HepG2 (cell line): ENCODE measurements at regions not wholly inside any gene's neighbourhood (a gene's known extent, or its start where the extent isn't known, plus 50 kb on each side); places are given as distances from the start of the nearest gene placed in this dataset.

Source experiments
- ATAC-seq: fragments of 200-7000 bp; cut with Tn5 transposase; 3 replicates; pipeline ENCODE4 v1.9.1; 2020; ENCODE audit warnings: mild to moderate bottlenecking, moderate library complexity
- BruUV-seq: library from RNA; stranded (reverse); fragments of 400-500 nt; replicated peaks from 2 replicates; lab custom pipeline; 2021; lab: Mats Ljungman, UMichigan
- CTCF ChIA-PET: fragments of 300-600 bp; formaldehyde crosslinking; extraction: SDS; loops from one replicate; lab custom pipeline; 2021; ENCODE audit warnings: low total read pairs, inconsistent platforms, low intra/inter-chr PET ratio; lab: Yijun Ruan, JAX
- POLR2A ChIA-PET: fragments of 350-600 bp; sonication (Branson Sonifier 250); formaldehyde crosslinking; loops from one replicate; lab custom pipeline; 2020; ENCODE audit warnings: antibody characterized with exemption, inconsistent platforms; lab: Yijun Ruan, JAX
- DNase-seq: peaks from one replicate; pipeline ENCODE4 v3.0.0-alpha.2; 2015; ENCODE audit warnings: low spot score
- FAIRE-seq: peaks from 3 replicates; lab custom pipeline; 2011; peaks lifted over from hg19 to GRCh38; lab: Jason Lieb, UNC
- H2AFZ ChIP-seq: one replicate; pipeline ENCODE4 v1.6.1; 2011; ENCODE audit warnings: low read length, inconsistent platforms
- H3K27ac ChIP-seq: fragments of 300-600 bp; 3 replicates; pipeline ENCODE4 v1.8.0; 2011; ENCODE audit warnings: mixed run types, mild to moderate bottlenecking, mixed read lengths, low read length, inconsistent platforms; ENCODE audit not compliant: insufficient read depth; ENCODE audit errors: extremely low read length
- H3K27me3 ChIP-seq, 2 experiments: fragments of 200-600 bp in 1 of 2; 2 replicates in 1 of 2; 3 replicates in 1 of 2; pipeline versions ENCODE4 v1.6.0 to v1.8.0; 2011; ENCODE audit warnings: low read length in 2 of 2, mild to moderate bottlenecking in 2 of 2, moderate library complexity in 2 of 2, inconsistent platforms in 1 of 2; ENCODE audit not compliant: insufficient read depth in 2 of 2, control insufficient read depth in 1 of 2
- H3K36me3 ChIP-seq, 2 experiments: fragments of 200-600 bp in 1 of 2; replicated peaks in 1 of 2; 2 replicates in 1 of 2; 3 replicates in 1 of 2; pipeline versions ENCODE4 v1.5.1 to v1.8.0; 2011; ENCODE audit warnings: low read length in 2 of 2, inconsistent platforms in 1 of 2; ENCODE audit not compliant: insufficient read depth in 2 of 2, control insufficient read depth in 1 of 2
- H3K4me1 ChIP-seq: 2 replicates; pipeline ENCODE4 v1.5.1; 2012; ENCODE audit warnings: low read length, inconsistent platforms; ENCODE audit not compliant: insufficient read depth
- H3K4me2 ChIP-seq: 2 replicates; pipeline ENCODE4 v1.6.0; 2011; ENCODE audit warnings: low read depth, low read length, inconsistent platforms
- H3K4me3 ChIP-seq, 3 experiments: fragments of 200-600 bp in 1 of 3; sonication (generic), shearing (Covaris generic) in 1 of 3; replicated peaks in 1 of 3; 2 replicates each; pipeline ENCODE4 v1.5.1; 2011 to 2016; ENCODE audit warnings: low read length in 3 of 3, inconsistent platforms in 2 of 3, low read depth in 2 of 3, mild to moderate bottlenecking in 2 of 3, control low read depth in 1 of 3, mixed read lengths in 1 of 3; ENCODE audit not compliant: insufficient read depth in 1 of 3
- H3K79me2 ChIP-seq: one replicate; pipeline ENCODE4 v1.6.1; 2011; ENCODE audit warnings: low read length, inconsistent platforms; ENCODE audit not compliant: insufficient read depth
- H3K9ac ChIP-seq: 2 replicates; pipeline ENCODE4 v1.6.0; 2011; ENCODE audit warnings: mild to moderate bottlenecking, low read depth, low read length, inconsistent platforms; ENCODE audit not compliant: insufficient read depth
- H3K9me3 ChIP-seq: 2 replicates; pipeline ENCODE4 v1.5.1; 2012; ENCODE audit warnings: mild to moderate bottlenecking, low read length
- H4K20me1 ChIP-seq: 2 replicates; pipeline ENCODE4 v1.6.0; 2011; ENCODE audit warnings: inconsistent platforms, mild to moderate bottlenecking, low read length, moderate library complexity; ENCODE audit not compliant: insufficient read depth
- CBX1 ChIP-seq: IDR thresholded peaks from one replicate; pipeline ENCODE4 v1.6.1; 2016; ENCODE audit warnings: antibody characterized with exemption, low read depth
- FOXC1 ChIP-seq: sonication (generic); formaldehyde crosslinking; IDR thresholded peaks from 2 replicates; pipeline ENCODE4 v1.8.0; 2022; ENCODE audit warnings: mild to moderate bottlenecking, missing genetic modification reagents, borderline replicate concordance
- MED8 ChIP-seq: sonication (generic); formaldehyde crosslinking; IDR thresholded peaks from 2 replicates; pipeline ENCODE4 v1.8.1; 2023; ENCODE audit warnings: mild to moderate bottlenecking, missing genetic modification reagents; ENCODE audit not compliant: insufficient replicate concordance
- NCOA5 ChIP-seq: sonication (generic); formaldehyde crosslinking; IDR thresholded peaks from 2 replicates; pipeline ENCODE4 v1.4.0; 2020; ENCODE audit warnings: missing genetic modification reagents
- NFIC ChIP-seq: IDR thresholded peaks from 2 replicates; pipeline ENCODE4 v1.6.1; 2012; ENCODE audit warnings: mild to moderate bottlenecking, low read length, inconsistent platforms
- NPAS2 ChIP-seq: sonication (generic); formaldehyde crosslinking; IDR thresholded peaks from 2 replicates; pipeline ENCODE4 v1.8.0; 2022; ENCODE audit warnings: mild to moderate bottlenecking, missing genetic modification reagents, borderline replicate concordance
- PHF21A ChIP-seq: sonication (generic); formaldehyde crosslinking; IDR thresholded peaks from 2 replicates; pipeline ENCODE4 v1.5.0; 2020; ENCODE audit warnings: mild to moderate bottlenecking, missing genetic modification reagents
- REPIN1 ChIP-seq: sonication (generic); formaldehyde crosslinking; IDR thresholded peaks from 2 replicates; pipeline ENCODE4 v1.8.0; 2022; ENCODE audit warnings: missing genetic modification reagents, low read depth, mild to moderate bottlenecking, borderline replicate concordance
- TAF15 ChIP-seq: fragments of 200-400 bp; formaldehyde crosslinking; IDR thresholded peaks from one replicate; pipeline ENCODE4 v1.6.1; 2018; ENCODE audit warnings: mild to moderate bottlenecking, low read depth, low read length; ENCODE audit not compliant: poor library complexity, severe bottlenecking
- TRIM24 ChIP-seq: sonication (generic); formaldehyde crosslinking; IDR thresholded peaks from 2 replicates; pipeline ENCODE4 v1.8.0; 2022; ENCODE audit warnings: mild to moderate bottlenecking, missing genetic modification reagents
- ZNF30 ChIP-seq: sonication (generic); formaldehyde crosslinking; IDR thresholded peaks from 2 replicates; pipeline ENCODE4 v1.5.0; 2020; ENCODE audit warnings: mild to moderate bottlenecking, missing genetic modification reagents
- ZNF577 ChIP-seq: sonication (generic); formaldehyde crosslinking; IDR thresholded peaks from 2 replicates; pipeline ENCODE4 v1.4.0; 2020; ENCODE audit warnings: mild to moderate bottlenecking, low read depth, missing genetic modification reagents, borderline replicate concordance
- ZNF691 ChIP-seq: sonication (generic); formaldehyde crosslinking; IDR thresholded peaks from 2 replicates; pipeline ENCODE4 v1.4.0; 2020; ENCODE audit warnings: missing genetic modification reagents, low read depth, mild to moderate bottlenecking, borderline replicate concordance
- ZNF709 ChIP-seq: sonication (generic); formaldehyde crosslinking; IDR thresholded peaks from 2 replicates; pipeline ENCODE4 v1.5.0; 2020; ENCODE audit warnings: mild to moderate bottlenecking, missing genetic modification reagents
- ZNF781 ChIP-seq: sonication (generic); formaldehyde crosslinking; IDR thresholded peaks from 2 replicates; pipeline ENCODE4 v1.5.1; 2020; ENCODE audit warnings: borderline replicate concordance, mild to moderate bottlenecking, missing genetic modification reagents; ENCODE audit errors: not compliant biosample characterization
- ZNF790 ChIP-seq: sonication (generic); formaldehyde crosslinking; IDR thresholded peaks from 2 replicates; pipeline ENCODE4 v1.8.0; 2022; ENCODE audit warnings: missing genetic modification reagents, mild to moderate bottlenecking, borderline replicate concordance
- WGBS: methylation state at CpG from one replicate; pipeline ENCODE4 v1.1.6; 2017; ENCODE audit warnings: low lambda C conversion rate; 5-methylcytosine and 5-hydroxymethylcytosine counted together
- in situ Hi-C: cut with HindIII; loops from 2 replicates; pipeline ENCODE4 v1.10.0; 2017; ENCODE audit warnings: low pct_unique_long_range_greater_than_20kb; ENCODE audit not compliant: extremely low pct_ligation_motif_present
- intact Hi-C: fragments of 100-400 bp; cut with micrococcal nuclease; formaldehyde crosslinking; loops from one replicate; pipeline ENCODE4 v1.10.0; 2022; ENCODE audit not compliant: unreplicated experiment
- TF ChIP-seq, protein P1 (sequence below): sonication (generic); formaldehyde crosslinking; IDR thresholded peaks from 2 replicates; pipeline ENCODE4 v1.5.0; 2020; ENCODE audit warnings: mild to moderate bottlenecking, missing genetic modification reagents

GRCh38 chr5:152083231-152083630, 158.6 kb upstream of the GLRA1 start:
- Histone ChIP-seq H3K9ac (no peak overlapping the region), H3K79me2 (no peaks in the 10 kb centered on the region), H2AFZ (no peak overlapping the region), H3K4me3 (no peak overlapping the region), H4K20me1 (no peaks in the 10 kb centered on the region), H3K4me1 (no peaks in the 10 kb centered on the region), H3K27me3 (no peaks in the 10 kb centered on the region), H3K9me3 (no peaks in the 10 kb centered on the region), H3K36me3 (no peaks in the 10 kb centered on the region), H3K4me2 (no peak overlapping the region), H3K27ac (no peak overlapping the region)
- in situ Hi-C loops (no loop called here), intact Hi-C loops (no loop called here)
- TF ChIP-seq TAF15 = no peak
- TF ChIP-seq ZNF790 (CRISPR knock-in tag) = no peak
- no peak for TF ChIP-seq FOXC1 (CRISPR knock-in tag)
- TF ChIP-seq ZNF691 (CRISPR knock-in tag) = no peak
- TF ChIP-seq NFIC = no peak
- TF ChIP-seq MED8 (CRISPR knock-in tag) = no peak
- no peak for TF ChIP-seq REPIN1 (CRISPR knock-in tag)
- TF ChIP-seq PHF21A = no peak
- TF ChIP-seq ZNF577 (CRISPR knock-in tag) = no peak
- no peak for DNase-seq
- no TSS peak for BruUV-seq
- ChIA-PET POLR2A (no interaction called here), CTCF (no interaction called here)
- no peak for ATAC-seq
- FAIRE-seq = no peak
- 40% methylated on average over 4 of the region's 4 CpGs for WGBS

- no peak for FAIRE-seq
- H3K9ac ChIP-seq = no peak overlapping the region
- no peak overlapping the region for H3K4me3 ChIP-seq
- ATAC-seq = no peak
- ChIA-PET POLR2A (no interaction called here), CTCF (no interaction called here)
- BruUV-seq = no TSS peak
- no peak overlapping the region for H3K27ac ChIP-seq
- no peaks in the 10 kb centered on the region for H3K36me3 ChIP-seq
- intact Hi-C loops = no loop called here
- in situ Hi-C loops = no loop called here
- WGBS = 0% methylated on average over 2 of the region's 2 CpGs
- H3K79me2 ChIP-seq = no peaks in the 10 kb centered on the region
- no peaks in the 10 kb centered on the region for H3K27me3 ChIP-seq
- H4K20me1 ChIP-seq = no peaks in the 10 kb centered on the region
- no peak for DNase-seq
- H3K4me1 ChIP-seq = no peaks in the 10 kb centered on the region
- H3K4me2 ChIP-seq = no peak overlapping the region
- H2AFZ ChIP-seq = no peak overlapping the region
- no peaks in the 10 kb centered on the region for H3K9me3 ChIP-seq
- no peak for TF ChIP-seq TRIM24 (CRISPR knock-in tag)
- no peak for TF ChIP-seq ZNF709 (CRISPR knock-in tag)
- TF ChIP-seq ZNF30 (CRISPR knock-in tag) = no peak
- TF ChIP-seq, protein P1, sequence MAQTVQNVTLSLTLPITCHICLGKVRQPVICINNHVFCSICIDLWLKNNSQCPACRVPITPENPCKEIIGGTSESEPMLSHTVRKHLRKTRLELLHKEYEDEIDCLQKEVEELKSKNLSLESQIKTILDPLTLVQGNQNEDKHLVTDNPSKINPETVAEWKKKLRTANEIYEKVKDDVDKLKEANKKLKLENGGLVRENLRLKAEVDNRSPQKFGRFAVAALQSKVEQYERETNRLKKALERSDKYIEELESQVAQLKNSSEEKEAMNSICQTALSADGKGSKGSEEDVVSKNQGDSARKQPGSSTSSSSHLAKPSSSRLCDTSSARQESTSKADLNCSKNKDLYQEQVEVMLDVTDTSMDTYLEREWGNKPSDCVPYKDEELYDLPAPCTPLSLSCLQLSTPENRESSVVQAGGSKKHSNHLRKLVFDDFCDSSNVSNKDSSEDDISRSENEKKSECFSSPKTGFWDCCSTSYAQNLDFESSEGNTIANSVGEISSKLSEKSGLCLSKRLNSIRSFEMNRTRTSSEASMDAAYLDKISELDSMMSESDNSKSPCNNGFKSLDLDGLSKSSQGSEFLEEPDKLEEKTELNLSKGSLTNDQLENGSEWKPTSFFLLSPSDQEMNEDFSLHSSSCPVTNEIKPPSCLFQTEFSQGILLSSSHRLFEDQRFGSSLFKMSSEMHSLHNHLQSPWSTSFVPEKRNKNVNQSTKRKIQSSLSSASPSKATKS = no peak
- no peak for TF ChIP-seq NCOA5 (CRISPR knock-in tag)
- TF ChIP-seq NPAS2 (CRISPR knock-in tag) = no peak
- TF ChIP-seq CBX1 = no peak
- TF ChIP-seq ZNF781 (CRISPR knock-in tag) = no peak
Measured at GRCh38 chr5:152072091-152072490, 147.4 kb upstream of the GLRA1 start.
